ENCODE measurements at regions not wholly inside any gene's neighbourhood (a gene's known extent, or its start where the extent isn't known, plus 50 kb on each side); places are given as distances from the start of the nearest gene placed in this dataset.

DNA sequence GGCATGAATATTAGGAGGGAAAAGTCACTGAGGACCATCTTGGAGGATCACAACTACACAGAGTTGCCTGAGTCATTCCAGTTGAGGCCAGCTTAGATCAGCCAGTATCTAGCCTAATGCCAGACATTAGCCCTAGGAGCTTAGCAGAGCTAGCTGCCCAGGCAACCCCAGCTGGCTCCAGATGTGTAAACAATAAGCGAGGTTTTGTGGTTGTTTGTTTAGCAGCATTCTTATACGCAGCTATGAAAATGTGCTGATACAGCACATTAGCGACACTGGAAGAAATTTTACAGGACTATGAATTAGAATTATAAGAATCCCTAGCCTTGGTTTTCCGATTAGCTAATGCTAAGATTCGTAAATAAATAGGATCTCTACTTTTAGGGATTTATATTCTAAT, 59.3 kb downstream of the BTBD3 start:
- CTCF ChIA-PET = no interaction called here
- no peak for TF ChIP-seq LEF1 (IDR thresholded peaks at IDR 0.05; ENCODE audit: borderline replicate concordance)
- TF ChIP-seq BHLHE40 (IDR thresholded peaks at IDR 0.05; ENCODE audit: borderline replicate concordance) = no peak
- TF ChIP-seq, protein P1, sequence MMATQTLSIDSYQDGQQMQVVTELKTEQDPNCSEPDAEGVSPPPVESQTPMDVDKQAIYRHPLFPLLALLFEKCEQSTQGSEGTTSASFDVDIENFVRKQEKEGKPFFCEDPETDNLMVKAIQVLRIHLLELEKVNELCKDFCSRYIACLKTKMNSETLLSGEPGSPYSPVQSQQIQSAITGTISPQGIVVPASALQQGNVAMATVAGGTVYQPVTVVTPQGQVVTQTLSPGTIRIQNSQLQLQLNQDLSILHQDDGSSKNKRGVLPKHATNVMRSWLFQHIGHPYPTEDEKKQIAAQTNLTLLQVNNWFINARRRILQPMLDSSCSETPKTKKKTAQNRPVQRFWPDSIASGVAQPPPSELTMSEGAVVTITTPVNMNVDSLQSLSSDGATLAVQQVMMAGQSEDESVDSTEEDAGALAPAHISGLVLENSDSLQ (IDR thresholded peaks at IDR 0.05) = no peak
- TF ChIP-seq HDGF (IDR thresholded peaks at IDR 0.05; ENCODE audit: borderline replicate concordance) = no peak
- TF ChIP-seq FOXK2 (IDR thresholded peaks at IDR 0.05) = no peak
- no peak for TF ChIP-seq ARNT (IDR thresholded peaks at IDR 0.05)
- TF ChIP-seq ZNF384 (IDR thresholded peaks at IDR 0.05) = no peak
- TF ChIP-seq FOXA1 (IDR thresholded peaks at IDR 0.05) = no peak
- no peak for TF ChIP-seq TARDBP (IDR thresholded peaks at IDR 0.05)

DNA sequence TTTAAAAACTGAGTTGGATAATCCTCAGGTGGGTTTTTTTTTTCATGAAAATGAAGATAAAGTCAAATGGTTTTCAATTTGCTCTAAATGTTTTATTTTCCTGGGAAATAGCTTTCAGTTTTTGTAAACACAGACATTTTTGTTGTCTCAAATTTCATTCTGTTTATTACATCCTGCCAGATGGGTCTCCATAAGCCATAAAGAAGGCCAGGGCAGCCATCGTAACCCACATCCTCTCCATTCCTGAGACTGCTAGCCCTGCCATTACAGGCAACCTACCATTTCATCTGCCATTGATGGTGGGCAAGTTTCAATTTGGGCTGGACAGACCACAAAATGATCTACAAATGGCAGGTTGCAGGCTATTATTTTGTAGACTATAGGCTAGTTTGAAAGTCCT, 60.8 kb downstream of the BTBD3 start:
- no peak for DNase-seq (ENCODE audit: extremely low spot score)
- ChIA-PET CTCF (no interaction called here), POLR2A (no interaction called here)
- TF ChIP-seq FOXM1 (IDR thresholded peaks at IDR 0.05; ENCODE audit: borderline replicate concordance) = no peak
- TF ChIP-seq CTBP1 (IDR thresholded peaks at IDR 0.05; ENCODE audit: borderline replicate concordance) = no peak
- TF ChIP-seq TARDBP (IDR thresholded peaks at IDR 0.05) = no peak
- TF ChIP-seq ARNT (IDR thresholded peaks at IDR 0.05) = no peak
- TF ChIP-seq SP1 (IDR thresholded peaks at IDR 0.05) = no peak
- TF ChIP-seq BHLHE40 (IDR thresholded peaks at IDR 0.05; ENCODE audit: borderline replicate concordance) = no peak
- TF ChIP-seq HDGF (IDR thresholded peaks at IDR 0.05; ENCODE audit: borderline replicate concordance) = no peak
- TF ChIP-seq FOXK2 (IDR thresholded peaks at IDR 0.05) = no peak
- no peak for TF ChIP-seq FOXA1 (IDR thresholded peaks at IDR 0.05)
- TF ChIP-seq ELF4 (IDR thresholded peaks at IDR 0.05) = no peak
- no peak for TF ChIP-seq L3MBTL2 (conservative IDR thresholded peaks at IDR 0.05)
- TF ChIP-seq ZNF384 (IDR thresholded peaks at IDR 0.05) = no peak
- TF ChIP-seq, protein P1 (IDR thresholded peaks at IDR 0.05) = no peak
- TF ChIP-seq SUZ12 (IDR thresholded peaks at IDR 0.05) = no peak
- no peak for TF ChIP-seq LEF1 (IDR thresholded peaks at IDR 0.05; ENCODE audit: borderline replicate concordance)
- TF ChIP-seq NFRKB (IDR thresholded peaks at IDR 0.05) = no peak

More for the DNA sequence above, 59.3 kb downstream of the BTBD3 start:
- no peak for DNase-seq (ENCODE audit: extremely low spot score)
- POLR2A ChIA-PET = no interaction called here

DNA sequence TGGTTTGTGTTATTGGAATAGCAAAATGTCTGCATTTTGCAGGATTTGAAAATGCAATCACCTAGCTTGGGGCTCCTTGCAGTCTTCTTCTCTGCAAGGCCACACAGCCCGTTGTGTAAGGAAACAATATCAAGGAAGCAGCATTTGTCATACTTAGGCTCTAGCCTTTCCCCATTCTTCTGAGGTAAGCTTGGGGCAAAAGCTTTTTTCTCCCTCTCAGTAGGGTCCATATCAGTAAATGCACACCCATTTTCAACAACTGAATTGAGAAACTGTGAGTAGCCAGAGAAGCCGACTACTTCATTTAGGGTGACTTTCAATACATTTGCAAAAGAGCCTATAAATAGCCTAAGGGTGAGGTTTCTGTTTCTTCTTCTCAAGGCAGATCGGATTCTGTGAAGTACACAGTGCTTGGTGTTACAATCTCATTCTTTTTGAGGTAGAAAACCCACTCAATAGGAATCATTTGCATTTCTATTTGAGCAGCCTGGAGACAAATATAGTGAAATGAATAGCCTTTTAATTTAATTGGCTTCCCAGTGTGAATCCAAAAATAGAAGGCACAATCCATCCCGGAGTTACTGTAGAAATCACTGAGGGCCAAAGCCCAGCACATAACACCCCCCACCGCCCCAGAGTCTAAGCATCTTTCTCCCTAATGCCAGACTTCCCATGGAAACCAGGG, 61.8 kb downstream of the BTBD3 start:
- POLR2A ChIA-PET = no interaction called here
- TF ChIP-seq LEF1 (IDR thresholded peaks at IDR 0.05; ENCODE audit: borderline replicate concordance) (no peak), NFRKB (IDR thresholded peaks at IDR 0.05) (no peak), ARNT (IDR thresholded peaks at IDR 0.05) (no peak), L3MBTL2 (conservative IDR thresholded peaks at IDR 0.05) (no peak), HDGF (IDR thresholded peaks at IDR 0.05; ENCODE audit: borderline replicate concordance) (no peak), SUZ12 (IDR thresholded peaks at IDR 0.05) (no peak), SP1 (IDR thresholded peaks at IDR 0.05) (no peak), FOXM1 (IDR thresholded peaks at IDR 0.05; ENCODE audit: borderline replicate concordance) (no peak), TARDBP (IDR thresholded peaks at IDR 0.05) (no peak), FOXK2 (IDR thresholded peaks at IDR 0.05) (no peak), FOXA1 (IDR thresholded peaks at IDR 0.05) (no peak), ZNF384 (IDR thresholded peaks at IDR 0.05) (no peak), ELF4 (IDR thresholded peaks at IDR 0.05) (no peak), CTBP1 (IDR thresholded peaks at IDR 0.05; ENCODE audit: borderline replicate concordance) (no peak), BHLHE40 (IDR thresholded peaks at IDR 0.05; ENCODE audit: borderline replicate concordance) (no peak)
- TF ChIP-seq, protein P1 (IDR thresholded peaks at IDR 0.05) = no peak
- CTCF ChIA-PET = no interaction called here
- DNase-seq (ENCODE audit: extremely low spot score) = no peak

DNA sequence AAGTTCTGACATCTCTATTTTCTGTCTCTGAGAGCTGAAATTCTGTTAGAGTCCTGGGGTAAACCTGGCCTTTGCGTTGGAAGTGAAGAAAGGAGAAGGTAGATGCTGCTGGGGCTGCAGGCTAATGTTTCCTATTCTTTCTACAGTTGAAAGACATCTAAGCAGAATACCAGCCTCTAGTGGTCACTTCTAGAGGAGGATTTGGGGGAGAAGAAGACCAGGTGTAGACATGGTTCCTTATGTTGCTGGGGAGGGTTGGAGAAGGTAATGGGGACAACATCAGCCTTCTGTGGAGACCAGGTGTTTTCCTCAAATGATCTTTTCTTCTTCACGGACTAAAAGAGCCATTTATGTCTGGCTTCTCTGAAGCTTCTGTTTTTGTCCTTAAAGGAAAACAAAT, 62.6 kb downstream of the BTBD3 start:
- POLR2A ChIA-PET = no interaction called here
- CTCF ChIA-PET = interaction anchor here (0.6 kb wide), 1 partner anchor 1539 kb away, joined by 3 read pairs; no protein-coding TSS in a partner anchor
- DNase-seq (ENCODE audit: extremely low spot score) = no peak
- no peak for TF ChIP-seq CTBP1 (IDR thresholded peaks at IDR 0.05; ENCODE audit: borderline replicate concordance)
- TF ChIP-seq HDGF (IDR thresholded peaks at IDR 0.05; ENCODE audit: borderline replicate concordance) = no peak
- TF ChIP-seq FOXM1 (IDR thresholded peaks at IDR 0.05; ENCODE audit: borderline replicate concordance) = no peak
- TF ChIP-seq BHLHE40 (IDR thresholded peaks at IDR 0.05; ENCODE audit: borderline replicate concordance) = no peak
- TF ChIP-seq FOXA1 (IDR thresholded peaks at IDR 0.05) = no peak
- TF ChIP-seq LEF1 (IDR thresholded peaks at IDR 0.05; ENCODE audit: borderline replicate concordance) = no peak
- TF ChIP-seq TARDBP (IDR thresholded peaks at IDR 0.05) = no peak
- no peak for TF ChIP-seq ZNF384 (IDR thresholded peaks at IDR 0.05)
- no peak for TF ChIP-seq FOXK2 (IDR thresholded peaks at IDR 0.05)
- no peak for TF ChIP-seq ELF4 (IDR thresholded peaks at IDR 0.05)
- TF ChIP-seq L3MBTL2 (conservative IDR thresholded peaks at IDR 0.05) = no peak

DNA sequence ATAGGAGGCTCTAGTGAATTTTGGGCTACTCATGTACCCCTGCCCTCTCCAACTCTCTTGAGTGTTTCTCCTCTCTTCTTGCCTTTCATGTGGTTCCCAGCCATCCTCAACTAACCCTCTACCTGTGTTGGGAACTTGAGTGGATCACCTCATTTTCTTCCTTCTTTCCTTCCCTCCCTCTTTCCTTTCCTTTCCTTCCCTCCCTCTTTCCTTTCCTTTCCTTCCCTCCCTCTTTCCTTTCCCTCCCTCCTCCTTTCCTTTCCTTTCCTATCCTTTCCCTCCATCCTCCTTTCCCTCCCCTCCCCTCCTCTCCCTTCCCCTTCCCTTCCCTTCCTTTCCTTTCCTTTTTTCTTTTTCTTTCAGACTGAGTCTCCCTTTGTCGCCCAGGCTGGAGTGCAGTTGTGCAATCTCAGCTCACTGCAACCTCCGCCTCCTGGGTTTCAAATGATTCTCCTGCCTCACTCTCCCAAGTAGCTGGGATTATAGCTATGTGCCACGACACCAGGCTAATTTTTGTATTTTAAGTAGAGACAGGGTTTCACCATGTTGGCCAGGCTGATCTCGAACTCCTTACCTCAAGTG, 63.8 kb downstream of the BTBD3 start:
- ChIA-PET POLR2A (no interaction called here), CTCF (no interaction called here)
- TF ChIP-seq FOXK2 (IDR thresholded peaks at IDR 0.05) (no peak), CTBP1 (IDR thresholded peaks at IDR 0.05; ENCODE audit: borderline replicate concordance) (no peak)
- no peak for DNase-seq (ENCODE audit: extremely low spot score)

DNA sequence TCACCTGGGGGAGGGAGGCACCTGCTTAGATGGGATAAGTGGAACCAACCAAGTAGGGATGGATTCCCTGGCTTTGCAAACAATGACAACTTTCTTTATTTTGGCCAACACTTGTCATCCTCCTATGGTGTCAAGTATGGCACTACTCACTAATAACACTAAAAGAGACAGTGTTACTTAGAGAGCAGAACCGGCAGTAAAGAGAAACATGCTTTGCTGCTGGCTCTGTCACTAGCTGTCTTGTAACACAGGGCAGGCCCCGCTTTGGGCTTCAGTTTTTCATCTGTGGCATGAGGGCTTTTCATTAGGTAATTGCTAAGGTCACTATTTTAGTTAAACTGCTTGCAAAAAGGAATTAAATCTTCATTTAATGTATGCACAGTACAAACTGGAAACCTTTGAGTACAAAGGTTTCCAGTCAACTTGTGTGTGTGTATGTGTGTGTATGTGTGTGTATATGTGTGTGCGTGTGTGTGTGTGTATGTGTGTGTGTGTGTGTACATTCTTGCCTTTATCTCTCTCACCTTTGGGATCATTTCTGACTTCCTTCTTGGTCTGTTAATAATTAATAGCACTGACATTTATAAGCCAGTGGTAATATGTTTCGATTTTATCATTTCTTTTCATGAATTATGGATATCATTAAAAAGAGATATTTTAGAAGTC, 64.7 kb downstream of the BTBD3 start:
- no peak for TF ChIP-seq ARNT (IDR thresholded peaks at IDR 0.05)
- TF ChIP-seq SUZ12 (IDR thresholded peaks at IDR 0.05) = no peak
- TF ChIP-seq FOXK2 (IDR thresholded peaks at IDR 0.05) = no peak
- no peak for TF ChIP-seq FOXM1 (IDR thresholded peaks at IDR 0.05; ENCODE audit: borderline replicate concordance)
- no peak for TF ChIP-seq BHLHE40 (IDR thresholded peaks at IDR 0.05; ENCODE audit: borderline replicate concordance)
- TF ChIP-seq L3MBTL2 (conservative IDR thresholded peaks at IDR 0.05) = no peak
- TF ChIP-seq LEF1 (IDR thresholded peaks at IDR 0.05; ENCODE audit: borderline replicate concordance) = no peak
- TF ChIP-seq SP1 (IDR thresholded peaks at IDR 0.05) = no peak
- no peak for TF ChIP-seq ZNF384 (IDR thresholded peaks at IDR 0.05)
- ChIA-PET CTCF (no interaction called here), POLR2A (no interaction called here)
- DNase-seq (ENCODE audit: extremely low spot score) = no peak

All from HEK293T (cell line).